ENCODE measurements at regions not wholly inside any gene's neighbourhood (a gene's known extent, or its start where the extent isn't known, plus 50 kb on each side); places are given as distances from the start of the nearest gene placed in this dataset.

DNA sequence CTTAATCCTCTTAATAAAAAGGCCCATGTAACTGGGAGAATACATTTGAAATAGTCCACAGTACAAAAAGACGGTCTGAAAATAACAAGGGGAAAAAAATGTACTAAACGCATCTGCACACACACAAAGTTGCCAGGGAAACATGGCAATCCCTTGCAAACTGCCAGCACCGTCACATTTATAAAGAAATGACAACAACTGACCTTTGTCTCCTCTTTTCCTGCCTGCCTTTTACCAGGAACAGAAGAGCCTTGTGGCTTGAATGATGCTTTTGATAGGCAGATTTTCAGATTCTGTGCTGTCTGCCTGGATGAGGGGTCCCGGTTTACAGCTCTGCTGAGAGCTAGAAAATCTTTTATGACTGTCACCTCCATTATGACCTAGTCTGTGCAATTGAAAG, 308.6 kb upstream of the ZFP64 start:
- TF ChIP-seq, protein P1, sequence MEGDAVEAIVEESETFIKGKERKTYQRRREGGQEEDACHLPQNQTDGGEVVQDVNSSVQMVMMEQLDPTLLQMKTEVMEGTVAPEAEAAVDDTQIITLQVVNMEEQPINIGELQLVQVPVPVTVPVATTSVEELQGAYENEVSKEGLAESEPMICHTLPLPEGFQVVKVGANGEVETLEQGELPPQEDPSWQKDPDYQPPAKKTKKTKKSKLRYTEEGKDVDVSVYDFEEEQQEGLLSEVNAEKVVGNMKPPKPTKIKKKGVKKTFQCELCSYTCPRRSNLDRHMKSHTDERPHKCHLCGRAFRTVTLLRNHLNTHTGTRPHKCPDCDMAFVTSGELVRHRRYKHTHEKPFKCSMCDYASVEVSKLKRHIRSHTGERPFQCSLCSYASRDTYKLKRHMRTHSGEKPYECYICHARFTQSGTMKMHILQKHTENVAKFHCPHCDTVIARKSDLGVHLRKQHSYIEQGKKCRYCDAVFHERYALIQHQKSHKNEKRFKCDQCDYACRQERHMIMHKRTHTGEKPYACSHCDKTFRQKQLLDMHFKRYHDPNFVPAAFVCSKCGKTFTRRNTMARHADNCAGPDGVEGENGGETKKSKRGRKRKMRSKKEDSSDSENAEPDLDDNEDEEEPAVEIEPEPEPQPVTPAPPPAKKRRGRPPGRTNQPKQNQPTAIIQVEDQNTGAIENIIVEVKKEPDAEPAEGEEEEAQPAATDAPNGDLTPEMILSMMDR (IDR thresholded peaks at IDR 0.05; ENCODE audit: insufficient read depth, low read length), result no peak
- H3K4me3 ChIP-seq (ENCODE audit: low read depth, low read length), result no peak overlapping the region
- no peak for DNase-seq (ENCODE audit: low read depth)

DNA sequence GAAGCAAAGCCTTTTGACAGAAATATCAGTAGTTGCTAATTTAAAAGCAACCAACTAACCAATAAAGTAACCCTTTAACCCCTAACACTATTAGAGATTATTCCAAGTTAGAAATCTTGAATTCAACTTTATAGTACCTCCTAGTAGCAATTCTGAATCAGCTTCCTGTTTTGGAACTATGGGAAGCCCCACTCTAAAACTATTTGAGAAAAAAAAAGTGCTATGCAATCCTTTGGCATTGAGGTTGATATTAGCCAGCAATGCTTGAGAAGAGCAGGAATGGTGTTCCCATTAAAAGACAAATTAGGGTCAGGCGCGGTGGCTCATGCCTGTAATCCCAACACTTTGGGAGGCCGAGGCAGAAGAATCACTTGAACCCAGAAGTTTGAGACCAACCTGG, 306.2 kb upstream of the ZFP64 start:
- no peak overlapping the region for H3K4me3 ChIP-seq (ENCODE audit: low read depth, low read length)
- no peak for DNase-seq (ENCODE audit: low read depth)
- TF ChIP-seq, protein P1 (IDR thresholded peaks at IDR 0.05; ENCODE audit: insufficient read depth, low read length), result no peak

DNA sequence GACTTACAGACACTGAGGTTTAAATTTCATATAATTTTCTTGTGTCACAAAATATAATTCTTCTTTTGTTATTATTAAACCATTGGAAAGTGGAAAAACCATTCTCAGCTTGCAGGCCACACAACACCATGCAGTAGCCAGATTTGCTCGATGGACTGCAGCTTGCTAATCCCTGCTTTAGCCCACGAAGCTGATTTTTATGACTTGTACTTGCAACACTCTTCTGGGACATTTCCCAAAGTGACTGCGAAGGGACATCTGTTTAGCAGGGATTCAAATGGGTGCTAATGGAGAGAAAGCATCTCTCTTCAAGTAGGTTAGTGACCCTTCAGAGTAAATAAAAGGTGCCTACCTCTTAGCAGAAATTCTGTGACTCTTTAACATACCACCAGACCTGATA, 304.6 kb upstream of the ZFP64 start:
- H3K4me3 ChIP-seq (ENCODE audit: low read depth, low read length), result no peak overlapping the region
- DNase-seq (ENCODE audit: low read depth), result no peak
- TF ChIP-seq, protein P1 (IDR thresholded peaks at IDR 0.05; ENCODE audit: insufficient read depth, low read length), result no peak

DNA sequence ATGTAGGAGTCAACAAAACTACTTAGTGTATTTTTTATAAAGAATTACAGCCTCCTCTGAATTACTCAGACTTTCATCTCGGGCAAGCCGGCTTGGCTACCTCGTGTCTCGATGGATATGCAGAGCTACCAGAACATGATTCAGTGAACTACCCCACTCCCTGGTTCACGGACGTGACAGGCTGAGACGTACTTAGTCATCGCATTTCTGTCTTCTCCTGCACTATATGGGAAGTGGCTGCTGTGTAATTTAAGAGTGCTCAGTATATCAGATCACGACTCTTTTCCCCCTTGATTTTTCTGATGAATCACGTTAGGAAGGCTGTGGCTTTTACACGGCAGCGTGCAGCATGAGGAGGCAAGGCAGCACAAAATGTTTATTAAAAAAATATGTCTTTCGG, 302.7 kb upstream of the ZFP64 start:
- H3K4me3 ChIP-seq (ENCODE audit: low read depth, low read length), result no peak overlapping the region
- DNase-seq (ENCODE audit: low read depth), result peak; percentile 48
- TF ChIP-seq, protein P1 (IDR thresholded peaks at IDR 0.05; ENCODE audit: insufficient read depth, low read length), result no peak

DNA sequence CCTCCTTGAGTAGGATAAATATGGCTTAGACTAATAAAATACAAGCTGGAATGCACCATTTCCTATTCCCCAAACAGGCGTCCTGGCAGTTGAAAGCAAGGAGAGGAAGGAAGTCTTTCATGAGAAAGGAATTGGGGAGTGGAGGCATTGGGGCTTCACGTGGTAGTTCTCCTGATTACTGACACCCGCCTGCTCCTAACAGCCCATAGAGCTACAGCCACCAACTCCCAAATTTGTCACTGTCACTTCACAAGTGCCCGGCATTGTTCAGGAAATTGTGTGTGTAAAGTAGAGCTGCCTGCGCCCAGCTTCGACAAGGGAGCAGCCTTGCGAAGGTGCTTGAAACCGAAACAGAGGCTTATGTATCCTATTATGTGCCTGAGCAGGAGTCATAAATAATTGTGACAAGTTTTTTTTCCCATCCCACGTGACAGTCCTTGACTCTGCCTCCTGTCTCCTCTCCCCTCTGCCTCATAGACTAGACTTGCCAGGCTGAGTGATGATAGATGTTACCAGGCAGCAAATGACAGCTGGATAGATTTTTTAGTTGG, 301.7 kb upstream of the ZFP64 start:
- DNase-seq (ENCODE audit: low read depth), result peak; percentile 7
- H3K4me3 ChIP-seq (ENCODE audit: low read depth, low read length), result peak overlapping the region; percentile 5

DNA sequence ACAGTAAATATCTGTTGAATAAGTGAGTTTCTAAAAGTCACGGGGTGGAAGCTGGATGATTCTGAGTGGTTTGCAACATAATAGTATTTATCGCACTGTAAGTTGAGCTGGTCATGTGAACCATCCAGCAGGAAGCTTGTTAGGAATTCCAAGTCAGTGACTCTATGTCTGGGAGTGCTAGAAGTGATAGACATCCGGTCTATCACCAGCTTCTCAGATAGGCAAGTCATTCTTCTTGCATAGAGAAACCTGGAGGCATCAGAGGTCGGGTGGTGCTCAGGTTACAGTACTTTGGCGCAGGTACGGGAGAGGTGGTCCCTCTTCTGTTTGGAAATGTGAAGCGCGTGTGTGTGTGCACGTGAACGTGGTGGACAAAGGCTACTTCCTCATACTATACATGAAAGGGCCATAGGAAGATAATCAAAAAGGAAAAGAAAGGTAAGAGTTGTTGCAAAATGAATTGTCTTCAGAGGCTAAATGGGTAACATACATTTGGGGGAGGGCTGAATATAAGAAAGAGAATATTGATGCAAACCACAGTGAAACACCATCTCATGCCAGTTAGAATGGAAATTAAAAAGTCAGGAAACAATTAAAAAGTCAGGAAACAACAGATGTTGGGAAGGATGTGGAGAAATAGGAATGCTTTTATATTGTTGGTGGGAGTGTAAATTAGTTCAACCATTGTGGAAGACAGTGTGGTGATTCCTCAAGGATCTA, 299.3 kb upstream of the ZFP64 start:
- DNase-seq (ENCODE audit: low read depth), result peak; percentile 23
- TF ChIP-seq, protein P1 (IDR thresholded peaks at IDR 0.05; ENCODE audit: insufficient read depth, low read length), result no peak
- no peak overlapping the region for H3K4me3 ChIP-seq (ENCODE audit: low read depth, low read length)

More for the DNA sequence above, 301.7 kb upstream of the ZFP64 start:
- TF ChIP-seq, protein P1 (IDR thresholded peaks at IDR 0.05; ENCODE audit: insufficient read depth, low read length), result no peak
